HT1080 (cell line): ENCODE measurements at regions not wholly inside any gene's neighbourhood (a gene's known extent, or its start where the extent isn't known, plus 50 kb on each side); places are given as distances from the start of the nearest gene placed in this dataset.

Experiments
- DNase-seq: peaks from one replicate; pipeline ENCODE4 v3.0.0-alpha.2; 2015; ENCODE audit warnings: low read depth

- no peak for DNase-seq
Observed at GRCh38 chr1:185512442-185512841, 195.4 kb upstream of the IVNS1ABP start.

GRCh38 chr1:185501099-185501498 is 184.1 kb upstream of the IVNS1ABP start:
- DNase-seq = no peak

GRCh38 chr1:185500001-185500626 is 183.1 kb upstream of the IVNS1ABP start:
- DNase-seq = peak; percentile 89

- no peak for DNase-seq
Observed at GRCh38 chr1:185498207-185498606, 181.2 kb upstream of the IVNS1ABP start.

GRCh38 chr1:185497177-185497576 is 180.1 kb upstream of the IVNS1ABP start:
- no peak for DNase-seq

- no peak for DNase-seq
Observed at GRCh38 chr1:185495898-185496297, 178.9 kb upstream of the IVNS1ABP start.

- DNase-seq = no peak
Observed at GRCh38 chr1:185495007-185495406, 178.0 kb upstream of the IVNS1ABP start.

- DNase-seq = no peak
Observed at GRCh38 chr1:185492089-185492825, 175.2 kb upstream of the IVNS1ABP start.

- DNase-seq = no peak
Observed at GRCh38 chr1:185491604-185492003, 174.6 kb upstream of the IVNS1ABP start.

GRCh38 chr1:185490924-185491323 is 173.9 kb upstream of the IVNS1ABP start:
- DNase-seq = no peak

- DNase-seq = no peak
Observed at GRCh38 chr1:185489406-185489805, 172.4 kb upstream of the IVNS1ABP start.

- no peak for DNase-seq
Observed at GRCh38 chr1:185488808-185489207, 171.8 kb upstream of the IVNS1ABP start.

GRCh38 chr1:185487936-185488335 is 170.9 kb upstream of the IVNS1ABP start:
- no peak for DNase-seq

- no peak for DNase-seq
Observed at GRCh38 chr1:185487026-185487425, 170.0 kb upstream of the IVNS1ABP start.

GRCh38 chr1:185486346-185486745 is 169.3 kb upstream of the IVNS1ABP start:
- DNase-seq = no peak

- peak; percentile 90 for DNase-seq
Observed at GRCh38 chr1:185483664-185484450, 166.8 kb upstream of the IVNS1ABP start.

GRCh38 chr1:185483217-185483616 is 166.2 kb upstream of the IVNS1ABP start:
- no peak for DNase-seq

- DNase-seq = no peak
Observed at GRCh38 chr1:185480545-185480944, 163.5 kb upstream of the IVNS1ABP start.

GRCh38 chr1:185479796-185480195 is 162.8 kb upstream of the IVNS1ABP start:
- no peak for DNase-seq

GRCh38 chr1:185478877-185479276 is 161.8 kb upstream of the IVNS1ABP start:
- no peak for DNase-seq

- DNase-seq = no peak
Observed at GRCh38 chr1:185477638-185478580, 160.9 kb upstream of the IVNS1ABP start.
